BLaER1 (cell line): ENCODE measurements at regions not wholly inside any gene's neighbourhood (a gene's known extent, or its start where the extent isn't known, plus 50 kb on each side); places are given as distances from the start of the nearest gene placed in this dataset.

Experiments
- H3K27ac ChIP-seq: shearing (Covaris generic); formaldehyde crosslinking; 2 replicates; pipeline ENCODE4 v1.8.1; 2022
- H3K27me3 ChIP-seq: shearing (Covaris generic); formaldehyde crosslinking; 2 replicates; pipeline ENCODE4 v1.8.1; 2022
- H3K36me3 ChIP-seq: shearing (Covaris generic); formaldehyde crosslinking; 2 replicates; pipeline ENCODE4 v1.8.1; 2022
- H3K4me1 ChIP-seq: shearing (Covaris generic); formaldehyde crosslinking; 2 replicates; pipeline ENCODE4 v1.8.1; 2022
- H3K4me2 ChIP-seq: shearing (Covaris generic); formaldehyde crosslinking; 2 replicates; pipeline ENCODE4 v1.8.1; 2022
- H3K4me3 ChIP-seq: shearing (Covaris generic); formaldehyde crosslinking; 2 replicates; pipeline ENCODE4 v1.8.1; 2022
- H3K9ac ChIP-seq: shearing (Covaris generic); formaldehyde crosslinking; 2 replicates; pipeline ENCODE4 v1.8.1; 2022
- H3K9me3 ChIP-seq: shearing (Covaris generic); formaldehyde crosslinking; 2 replicates; pipeline ENCODE4 v1.8.1; 2022
- H4K20me1 ChIP-seq: shearing (Covaris generic); formaldehyde crosslinking; 2 replicates; pipeline ENCODE4 v1.8.1; 2022
- Cebpa-rat ChIP-seq: shearing (Covaris generic); IDR thresholded peaks from 2 replicates; pipeline ENCODE4 v1.8.1; 2022

- no peaks in the 10 kb centered on the region for H4K20me1 ChIP-seq
- no peaks in the 10 kb centered on the region for H3K4me1 ChIP-seq
- H3K27me3 ChIP-seq = no peaks in the 10 kb centered on the region
- no peak overlapping the region for H3K27ac ChIP-seq
- H3K36me3 ChIP-seq = no peaks in the 10 kb centered on the region
- H3K4me2 ChIP-seq = no peak overlapping the region
- TF ChIP-seq Cebpa-rat = no peak
- H3K9ac ChIP-seq = no peak overlapping the region
- H3K9me3 ChIP-seq = peaks cover 4% of the 10 kb centered on the region; the same call in 1 of the 2 replicates
- H3K4me3 ChIP-seq = no peak overlapping the region
Observed at GRCh38 chr17:65328567-65328966, 191.4 kb downstream of the RGS9 start.

GRCh38 chr17:65324611-65325342 is 187.6 kb downstream of the RGS9 start:
- H3K9me3 ChIP-seq = no peaks in the 10 kb centered on the region
- no peaks in the 10 kb centered on the region for H3K36me3 ChIP-seq
- no peaks in the 10 kb centered on the region for H4K20me1 ChIP-seq
- H3K9ac ChIP-seq = no peak overlapping the region
- no peak overlapping the region for H3K27ac ChIP-seq
- H3K4me1 ChIP-seq = no peaks in the 10 kb centered on the region
- no peak overlapping the region for H3K4me2 ChIP-seq
- H3K4me3 ChIP-seq = no peak overlapping the region
- H3K27me3 ChIP-seq = no peaks in the 10 kb centered on the region
- TF ChIP-seq Cebpa-rat = no peak

GRCh38 chr17:65323049-65323448 is 185.9 kb downstream of the RGS9 start:
- no peak overlapping the region for H3K4me2 ChIP-seq
- no peaks in the 10 kb centered on the region for H4K20me1 ChIP-seq
- H3K9me3 ChIP-seq = no peaks in the 10 kb centered on the region
- H3K4me1 ChIP-seq = no peaks in the 10 kb centered on the region
- H3K4me3 ChIP-seq = no peak overlapping the region
- H3K9ac ChIP-seq = no peak overlapping the region
- H3K27ac ChIP-seq = no peak overlapping the region
- TF ChIP-seq Cebpa-rat = no peak
- no peaks in the 10 kb centered on the region for H3K27me3 ChIP-seq
- no peaks in the 10 kb centered on the region for H3K36me3 ChIP-seq

GRCh38 chr17:65320820-65321219 is 183.7 kb downstream of the RGS9 start:
- Histone ChIP-seq H3K27me3 (no peaks in the 10 kb centered on the region), H3K4me2 (no peak overlapping the region), H4K20me1 (no peaks in the 10 kb centered on the region), H3K9me3 (no peaks in the 10 kb centered on the region), H3K4me1 (no peaks in the 10 kb centered on the region), H3K36me3 (no peaks in the 10 kb centered on the region), H3K27ac (no peak overlapping the region), H3K4me3 (no peak overlapping the region), H3K9ac (no peak overlapping the region)
- TF ChIP-seq Cebpa-rat = no peak

GRCh38 chr17:65314212-65314611 is 177.0 kb downstream of the RGS9 start:
- no peak overlapping the region for H3K9ac ChIP-seq
- no peak overlapping the region for H3K4me2 ChIP-seq
- H4K20me1 ChIP-seq = no peaks in the 10 kb centered on the region
- H3K4me1 ChIP-seq = no peaks in the 10 kb centered on the region
- H3K27me3 ChIP-seq = no peaks in the 10 kb centered on the region
- H3K27ac ChIP-seq = no peak overlapping the region
- H3K4me3 ChIP-seq = no peak overlapping the region
- no peaks in the 10 kb centered on the region for H3K9me3 ChIP-seq
- TF ChIP-seq Cebpa-rat = no peak
- H3K36me3 ChIP-seq = no peaks in the 10 kb centered on the region

GRCh38 chr17:65312718-65313377 is 175.7 kb downstream of the RGS9 start:
- Histone ChIP-seq H3K4me1 (no peaks in the 10 kb centered on the region), H3K27me3 (no peaks in the 10 kb centered on the region), H3K4me3 (no peak overlapping the region), H3K4me2 (no peak overlapping the region), H3K9ac (no peak overlapping the region), H4K20me1 (no peaks in the 10 kb centered on the region), H3K9me3 (no peaks in the 10 kb centered on the region), H3K36me3 (no peaks in the 10 kb centered on the region), H3K27ac (no peak overlapping the region)
- TF ChIP-seq Cebpa-rat = no peak

- Histone ChIP-seq H3K4me2 (no peak overlapping the region), H3K36me3 (no peaks in the 10 kb centered on the region), H3K9me3 (no peaks in the 10 kb centered on the region), H3K9ac (no peak overlapping the region), H3K27ac (no peak overlapping the region), H4K20me1 (no peaks in the 10 kb centered on the region), H3K27me3 (no peaks in the 10 kb centered on the region), H3K4me1 (no peaks in the 10 kb centered on the region), H3K4me3 (no peak overlapping the region)
- no peak for TF ChIP-seq Cebpa-rat
Observed at GRCh38 chr17:65311261-65311660, 174.1 kb downstream of the RGS9 start.

GRCh38 chr17:65307961-65308316 is 170.8 kb downstream of the RGS9 start:
- Histone ChIP-seq H3K27ac (no peak overlapping the region), H3K27me3 (no peaks in the 10 kb centered on the region), H3K36me3 (no peaks in the 10 kb centered on the region), H3K4me1 (no peaks in the 10 kb centered on the region), H3K4me2 (no peak overlapping the region), H3K4me3 (no peak overlapping the region), H3K9me3 (peaks cover 15% of the 10 kb centered on the region), H4K20me1 (no peaks in the 10 kb centered on the region), H3K9ac (no peak overlapping the region)
- no peak for TF ChIP-seq Cebpa-rat

GRCh38 chr17:65307081-65307960 is 170.2 kb downstream of the RGS9 start:
- Histone ChIP-seq H3K27ac (no peak overlapping the region), H4K20me1 (no peaks in the 10 kb centered on the region), H3K9me3 (peaks cover 15% of the 10 kb centered on the region), H3K36me3 (no peaks in the 10 kb centered on the region), H3K27me3 (no peaks in the 10 kb centered on the region), H3K4me3 (no peak overlapping the region), H3K4me2 (no peak overlapping the region), H3K4me1 (no peaks in the 10 kb centered on the region), H3K9ac (no peak overlapping the region)
- TF ChIP-seq Cebpa-rat = no peak

- no peak overlapping the region for H3K9ac ChIP-seq
- no peaks in the 10 kb centered on the region for H3K36me3 ChIP-seq
- no peak overlapping the region for H3K27ac ChIP-seq
- H3K4me3 ChIP-seq = no peak overlapping the region
- no peaks in the 10 kb centered on the region for H4K20me1 ChIP-seq
- H3K9me3 ChIP-seq = peaks cover 15% of the 10 kb centered on the region
- no peak for TF ChIP-seq Cebpa-rat
- no peaks in the 10 kb centered on the region for H3K4me1 ChIP-seq
- H3K27me3 ChIP-seq = no peaks in the 10 kb centered on the region
- no peak overlapping the region for H3K4me2 ChIP-seq
Observed at GRCh38 chr17:65305778-65306177, 168.6 kb downstream of the RGS9 start.
